ENCODE measurements at regions not wholly inside any gene's neighbourhood (a gene's known extent, or its start where the extent isn't known, plus 50 kb on each side); places are given as distances from the start of the nearest gene placed in this dataset.

GRCh38 chr5:62030326-62030725 is 275.7 kb upstream of the KIF2A start:
- Histone ChIP-seq H2AK5ac (ENCODE audit: low read depth, low read length) (no peak overlapping the region), H4K20me1 (replicated peaks in 1 of 2; ENCODE audit: control insufficient read depth in 1 of 2, insufficient read depth in 2 of 2, low read length in 2 of 2) (no peaks in the 10 kb centered on the region), H2BK12ac (ENCODE audit: low read depth, low read length) (no peak overlapping the region), H3K27ac (ENCODE audit: low read depth, low read length) (no peak overlapping the region), H2AFZ (ENCODE audit: low read length) (no peak overlapping the region), H3K56ac (replicated peaks; ENCODE audit: insufficient read length, low read depth, low read length) (no peak overlapping the region), H3K4ac (replicated peaks; ENCODE audit: insufficient read length, low read depth, low read length) (no peak overlapping the region), H3K14ac (ENCODE audit: insufficient read length) (no peak overlapping the region), H3K4me2 (ENCODE audit: insufficient read depth in 1 of 2, low read depth in 2 of 2, low read length in 2 of 2) (no peak overlapping the region), H2BK5ac (ENCODE audit: low read depth, low read length) (no peak overlapping the region), H3K18ac (ENCODE audit: extremely low read depth, low read length) (no peak overlapping the region), H3K27me3 (replicated peaks in 1 of 4; ENCODE audit: control insufficient read depth in 3 of 4, extremely low read depth in 1 of 4, insufficient read depth in 3 of 4, low read length in 3 of 4) (no peaks in the 10 kb centered on the region), H3K23me2 (ENCODE audit: low read depth, low read length) (no peaks in the 10 kb centered on the region), H3K4me3 (ENCODE audit: extremely low read depth in 1 of 4, insufficient read depth in 2 of 4, low read depth in 3 of 4, low read length in 4 of 4) (no peak overlapping the region), H3K4me1 (replicated peaks in 1 of 4; ENCODE audit: control insufficient read depth in 3 of 4, insufficient read depth in 4 of 4, low read length in 3 of 4) (no peaks in the 10 kb centered on the region), H3K79me1 (ENCODE audit: low read depth, low read length) (no peaks in the 10 kb centered on the region), H3K36me3 (ENCODE audit: control insufficient read depth in 2 of 4, insufficient read depth in 4 of 4, low read length in 3 of 4) (no peaks in the 10 kb centered on the region), H4K8ac (ENCODE audit: extremely low read depth, insufficient read depth, low read length) (no peak overlapping the region), H3K79me2 (ENCODE audit: control insufficient read depth in 1 of 2, insufficient read depth in 2 of 2, low read length in 2 of 2) (no peaks in the 10 kb centered on the region), H2BK20ac (ENCODE audit: low read length) (no peak overlapping the region), H2BK15ac (ENCODE audit: low read length) (no peak overlapping the region), H4K91ac (replicated peaks; ENCODE audit: insufficient read length, low read length) (no peak overlapping the region), H4K5ac (ENCODE audit: insufficient read length, low read depth, low read length) (no peak overlapping the region), H3K23ac (ENCODE audit: insufficient read length) (no peak overlapping the region), H2BK120ac (replicated peaks; ENCODE audit: low read depth, low read length) (no peak overlapping the region), H3K9ac (replicated peaks in 1 of 4; ENCODE audit: extremely low read depth in 1 of 4, low read depth in 3 of 4, low read length in 3 of 4) (no peak overlapping the region), H3K9me3 (ENCODE audit: insufficient read depth in 2 of 2, low read depth in 1 of 2, low read length in 1 of 2) (no peaks in the 10 kb centered on the region)
- DNase-seq (ENCODE audit: low read depth in 1 of 2, low spot score in 2 of 2) (no peak), FAIRE-seq (no peak)
- POLR2A ChIA-PET (ENCODE audit: partially characterized antibody), result no interaction called here
- CTCF ChIA-PET (ENCODE audit: partially characterized antibody), result interaction anchor here (0.6 kb wide), 1 partner anchor 350 kb away, joined by 3 read pairs; no protein-coding TSS in a partner anchor
- 76% methylated on average over 2 of the region's 2 CpGs; no CpG with 5 or more reads in 1 of the 2 experiments for WGBS, 2 experiments (ENCODE audit: extremely low coverage in 1 of 2, insufficient coverage in 1 of 2, insufficient read length in 1 of 2, insufficient replicate concordance in 2 of 2, low coverage in 1 of 2, low lambda C conversion rate in 2 of 2, missing lambda C conversion rate in 1 of 2)
- TF ChIP-seq NRF1 (IDR thresholded peaks at IDR 0.05; ENCODE audit: low read depth, low read length) (no peak), SUZ12 (IDR thresholded peaks at IDR 0.05; ENCODE audit: low read length) (no peak), JUN (IDR thresholded peaks at IDR 0.05; ENCODE audit: low read depth, low read length) (no peak), MAX (IDR thresholded peaks at IDR 0.05) (no peak)
- TF ChIP-seq, protein P1, sequence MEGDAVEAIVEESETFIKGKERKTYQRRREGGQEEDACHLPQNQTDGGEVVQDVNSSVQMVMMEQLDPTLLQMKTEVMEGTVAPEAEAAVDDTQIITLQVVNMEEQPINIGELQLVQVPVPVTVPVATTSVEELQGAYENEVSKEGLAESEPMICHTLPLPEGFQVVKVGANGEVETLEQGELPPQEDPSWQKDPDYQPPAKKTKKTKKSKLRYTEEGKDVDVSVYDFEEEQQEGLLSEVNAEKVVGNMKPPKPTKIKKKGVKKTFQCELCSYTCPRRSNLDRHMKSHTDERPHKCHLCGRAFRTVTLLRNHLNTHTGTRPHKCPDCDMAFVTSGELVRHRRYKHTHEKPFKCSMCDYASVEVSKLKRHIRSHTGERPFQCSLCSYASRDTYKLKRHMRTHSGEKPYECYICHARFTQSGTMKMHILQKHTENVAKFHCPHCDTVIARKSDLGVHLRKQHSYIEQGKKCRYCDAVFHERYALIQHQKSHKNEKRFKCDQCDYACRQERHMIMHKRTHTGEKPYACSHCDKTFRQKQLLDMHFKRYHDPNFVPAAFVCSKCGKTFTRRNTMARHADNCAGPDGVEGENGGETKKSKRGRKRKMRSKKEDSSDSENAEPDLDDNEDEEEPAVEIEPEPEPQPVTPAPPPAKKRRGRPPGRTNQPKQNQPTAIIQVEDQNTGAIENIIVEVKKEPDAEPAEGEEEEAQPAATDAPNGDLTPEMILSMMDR (IDR thresholded peaks at IDR 0.05; ENCODE audit: control extremely low read depth in 1 of 3, insufficient read depth in 1 of 3, low read depth in 1 of 3, low read length in 3 of 3), result no peak
